ENCODE measurements at regions not wholly inside any gene's neighbourhood (a gene's known extent, or its start where the extent isn't known, plus 50 kb on each side); places are given as distances from the start of the nearest gene placed in this dataset.

DNA sequence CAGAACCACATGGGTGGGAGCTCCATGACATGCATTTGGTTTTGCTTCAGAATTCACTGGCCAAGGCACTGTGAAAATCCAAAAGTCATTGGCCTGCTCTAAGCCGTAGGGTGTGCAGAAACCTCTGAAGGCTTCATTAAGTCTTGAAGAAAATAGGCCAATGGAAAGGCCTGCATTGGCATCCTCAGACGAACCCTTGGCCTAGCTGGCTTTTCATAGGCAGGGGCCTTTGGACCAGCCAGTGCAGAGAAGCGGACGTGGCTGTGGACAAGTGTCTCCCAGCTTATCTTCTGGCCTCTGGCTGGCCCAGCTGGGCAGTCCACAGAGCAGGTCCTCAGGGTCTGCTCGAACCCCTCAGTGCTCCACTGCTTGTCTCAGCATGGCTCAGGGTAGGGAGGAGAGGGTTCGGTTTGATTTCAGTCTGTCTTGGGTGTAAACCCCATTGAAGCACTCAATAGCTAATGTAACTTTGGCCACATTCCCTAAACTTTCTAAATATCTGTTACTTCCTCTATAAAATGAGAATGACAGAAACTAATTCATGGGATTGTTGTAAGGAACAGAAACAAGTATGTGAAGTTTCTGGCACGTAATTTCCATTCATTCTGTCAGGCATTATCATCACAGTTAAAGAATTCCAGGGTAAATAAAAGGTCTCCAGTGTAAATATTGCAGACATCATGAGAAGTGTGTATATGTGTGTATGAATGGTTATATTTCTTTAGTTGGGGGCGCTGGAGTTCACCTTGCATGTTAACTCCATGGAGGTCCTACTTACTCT lies 125.5 kb downstream of the TFCP2L1 start:
- DNase-seq (ENCODE audit: low spot score), result no peak

DNA sequence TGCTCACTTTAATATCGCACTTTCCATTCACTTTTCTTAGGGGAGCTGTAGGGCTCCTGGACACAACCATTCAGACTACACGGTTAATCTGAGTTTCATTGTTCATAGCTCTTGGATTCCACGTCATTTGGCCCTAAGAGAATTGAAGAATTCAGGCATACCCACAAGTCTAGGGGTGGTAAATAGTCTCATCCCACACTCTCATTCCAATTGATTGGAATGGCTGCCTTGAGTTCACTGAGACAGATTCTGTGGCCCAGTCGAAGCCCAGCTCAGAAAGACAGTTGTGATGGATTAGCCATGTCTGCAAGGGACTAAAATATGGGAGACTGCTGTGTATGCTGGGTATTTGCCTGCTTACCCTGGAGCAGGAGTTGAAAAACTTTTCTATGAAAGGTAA lies 124.6 kb downstream of the TFCP2L1 start:
- no peak for DNase-seq (ENCODE audit: low spot score)

DNA sequence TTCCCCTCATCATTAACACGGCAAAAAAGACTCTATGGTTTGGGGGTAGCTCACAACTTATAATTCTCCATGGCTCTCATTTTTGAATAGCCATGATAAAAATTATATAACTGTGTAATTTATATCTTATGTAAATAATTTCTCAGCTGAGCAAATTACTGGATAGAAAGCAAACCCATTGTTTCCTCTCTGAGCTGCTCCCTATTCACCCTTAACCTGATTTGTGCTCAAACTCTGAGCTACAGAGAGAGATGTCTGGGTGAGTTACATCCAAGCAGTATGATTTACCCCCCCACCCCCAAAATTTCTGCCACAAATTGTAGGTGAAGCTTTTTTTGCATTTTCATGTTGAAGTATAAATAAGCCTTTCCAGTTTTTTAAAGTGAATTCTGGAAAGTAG lies 123.7 kb downstream of the TFCP2L1 start:
- no peak for DNase-seq (ENCODE audit: low spot score)

DNA sequence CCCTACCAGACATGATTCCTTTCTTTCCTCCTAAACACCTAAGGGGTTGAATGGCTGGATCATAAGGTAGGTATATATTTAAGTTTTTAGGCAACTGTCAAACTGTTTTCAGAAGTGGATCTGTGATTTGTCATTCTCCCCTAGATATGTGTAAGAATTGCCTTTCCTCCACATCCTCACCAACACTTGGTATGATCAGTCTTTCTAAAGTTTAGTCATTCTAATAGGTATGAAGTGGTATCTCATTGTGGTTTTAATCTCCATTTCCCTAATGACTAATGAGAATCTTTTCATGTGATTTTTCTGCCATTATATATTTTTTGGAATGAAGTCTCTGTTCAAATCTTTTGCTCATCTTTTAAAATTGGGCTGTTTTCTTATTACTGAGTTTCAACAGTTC lies 122.1 kb downstream of the TFCP2L1 start:
- DNase-seq (ENCODE audit: low spot score), result no peak

DNA sequence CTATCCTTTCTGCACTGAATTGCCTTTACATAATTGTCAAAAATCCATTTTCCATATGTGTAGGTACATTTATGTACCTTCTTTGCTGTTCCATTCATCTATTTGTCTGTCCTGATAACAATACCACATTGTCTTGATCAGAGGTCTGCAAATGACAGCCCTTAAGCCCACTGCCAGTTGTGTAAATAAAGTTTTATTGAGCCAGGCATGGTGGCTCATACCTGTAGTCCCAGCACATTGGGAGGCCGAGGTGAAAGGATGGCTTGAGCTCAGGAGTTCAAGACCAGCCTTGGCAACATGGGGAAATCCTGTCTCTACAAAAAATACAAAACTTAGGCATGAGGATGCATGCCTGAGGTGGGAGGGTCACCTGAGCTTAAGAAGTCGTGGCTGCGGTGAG lies 121.0 kb downstream of the TFCP2L1 start:
- no peak for DNase-seq (ENCODE audit: low spot score)

DNA sequence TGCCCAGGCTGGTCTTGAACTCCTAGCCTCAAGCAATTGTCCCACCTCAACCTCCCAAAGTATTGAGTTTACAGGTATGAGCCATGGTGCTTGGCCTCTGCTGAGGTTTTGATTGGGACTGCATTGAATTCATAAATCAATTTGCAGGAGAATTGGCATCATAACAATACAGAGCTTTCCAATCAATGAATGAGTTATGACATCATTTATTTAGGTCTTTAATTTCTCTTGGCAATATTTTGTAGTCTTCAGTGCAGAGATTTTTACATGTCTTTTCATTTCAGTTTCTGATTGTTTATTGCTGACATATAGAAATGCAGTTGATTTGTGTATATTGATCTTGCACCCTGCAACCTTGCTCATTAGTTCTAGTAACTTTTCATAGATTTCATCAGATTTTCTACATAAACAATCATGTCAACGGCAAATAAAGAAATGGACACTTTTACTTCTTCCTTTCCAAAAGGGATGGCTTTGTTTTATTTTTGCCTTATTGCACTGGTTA lies 119.9 kb downstream of the TFCP2L1 start:
- no peak for DNase-seq (ENCODE audit: low spot score)

Data from A172 (cell line).